A673 (cell line): ENCODE measurements at regions not wholly inside any gene's neighbourhood (a gene's known extent, or its start where the extent isn't known, plus 50 kb on each side); places are given as distances from the start of the nearest gene placed in this dataset.

Experiments
- BruUV-seq: library from RNA; stranded (reverse); fragments of 400-500 nt; replicated peaks from 2 replicates; lab custom pipeline; 2021; lab: Mats Ljungman, UMichigan
- CTCF ChIA-PET: fragments of 300-600 bp; sonication (Branson Sonifier 250); formaldehyde crosslinking; loops from one replicate; lab custom pipeline; 2022; ENCODE audit warnings: antibody characterized with exemption; lab: Charles Lee
- POLR2A ChIA-PET: fragments of 300-600 bp; sonication (Branson Sonifier 250); formaldehyde crosslinking; loops from one replicate; lab custom pipeline; 2022; ENCODE audit warnings: antibody characterized with exemption; ENCODE audit not compliant: low non-redundant PET; lab: Charles Lee
- DNase-seq: peaks from one replicate; pipeline ENCODE4 v3.0.0-alpha.2; 2015; ENCODE audit warnings: low spot score
- H3K27ac ChIP-seq: fragments of 200-600 bp; sonication (generic); 2 replicates; pipeline ENCODE4 v1.5.1; 2016; ENCODE audit warnings: mixed run types, low read depth, mild to moderate bottlenecking, mixed read lengths, antibody characterized with exemption, low read length; ENCODE audit not compliant: poor library complexity, severe bottlenecking
- H3K27me3 ChIP-seq: fragments of 200-600 bp; sonication (generic); replicated peaks from 2 replicates; pipeline ENCODE4 v1.6.1; 2017; ENCODE audit warnings: mixed run types, low read depth, mild to moderate bottlenecking, mixed read lengths, antibody characterized with exemption, low read length; ENCODE audit not compliant: insufficient read depth, poor library complexity
- H3K36me3 ChIP-seq: fragments of 200-600 bp; sonication (generic); 2 replicates; pipeline ENCODE4 v1.6.1; 2016; ENCODE audit warnings: mixed run types, mild to moderate bottlenecking, mixed read lengths, antibody characterized with exemption, low read length; ENCODE audit not compliant: insufficient read depth, poor library complexity, severe bottlenecking
- H3K4me1 ChIP-seq: fragments of 200-600 bp; sonication (generic); 2 replicates; pipeline ENCODE4 v1.6.1; 2017; ENCODE audit warnings: mixed run types, mild to moderate bottlenecking, mixed read lengths, antibody characterized with exemption, low read length; ENCODE audit not compliant: insufficient read depth, poor library complexity, severe bottlenecking
- H3K4me3 ChIP-seq: fragments of 200-600 bp; sonication (generic); 2 replicates; pipeline ENCODE4 v1.5.1; 2016; ENCODE audit warnings: low read depth, mixed run types, mild to moderate bottlenecking, mixed read lengths, low read length; ENCODE audit not compliant: poor library complexity, severe bottlenecking
- H3K9me3 ChIP-seq: fragments of 200-600 bp; sonication (generic); 2 replicates; pipeline ENCODE4 v1.6.1; 2016; ENCODE audit warnings: mixed run types, low read depth, mild to moderate bottlenecking, mixed read lengths, antibody characterized with exemption, low read length; ENCODE audit not compliant: poor library complexity, severe bottlenecking
- CTCF ChIP-seq: fragments of 300-800, 200-600 bp; sonication (generic); conservative IDR thresholded peaks from 2 replicates; pipeline ENCODE4 v1.5.1; 2017; ENCODE audit warnings: low read depth, mild to moderate bottlenecking, antibody characterized with exemption, low read length, moderate library complexity, mixed read lengths
- EZH2 ChIP-seq: fragments of 200-600 bp; sonication (generic); IDR thresholded peaks from 2 replicates; pipeline ENCODE4 v1.6.1; 2017; ENCODE audit warnings: borderline replicate concordance, low read depth, mild to moderate bottlenecking, mixed read lengths, antibody characterized with exemption, low read length; ENCODE audit not compliant: poor library complexity, severe bottlenecking
- intact Hi-C: fragments of 100-400 bp; cut with micrococcal nuclease; formaldehyde crosslinking; loops from one replicate; pipeline ENCODE4 v1.10.0; 2022; ENCODE audit not compliant: unreplicated experiment

- ChIA-PET CTCF (no interaction called here), POLR2A (no interaction called here)
- Histone ChIP-seq H3K27me3 (no peaks in the 10 kb centered on the region), H3K4me1 (no peaks in the 10 kb centered on the region), H3K4me3 (no peak overlapping the region), H3K27ac (no peak overlapping the region), H3K9me3 (peaks cover 10% of the 10 kb centered on the region), H3K36me3 (no peaks in the 10 kb centered on the region)
- intact Hi-C loops = no loop called here
- no peak for DNase-seq
- TF ChIP-seq CTCF (no peak), EZH2 (no peak)
- no TSS peak for BruUV-seq
Observed at GRCh38 chr21:20645344-20645743, 352.9 kb upstream of the NCAM2 start.

- no peaks in the 10 kb centered on the region for H3K36me3 ChIP-seq
- BruUV-seq = no TSS peak
- H3K4me1 ChIP-seq = no peaks in the 10 kb centered on the region
- DNase-seq = no peak
- H3K4me3 ChIP-seq = no peak overlapping the region
- ChIA-PET POLR2A (no interaction called here), CTCF (no interaction called here)
- no peak for TF ChIP-seq EZH2
- no peak for TF ChIP-seq CTCF
- intact Hi-C loops = no loop called here
- no peaks in the 10 kb centered on the region for H3K27me3 ChIP-seq
- H3K27ac ChIP-seq = no peak overlapping the region
- peaks cover 9% of the 10 kb centered on the region for H3K9me3 ChIP-seq
Observed at GRCh38 chr21:20646431-20647165, 351.6 kb upstream of the NCAM2 start.

- ChIA-PET POLR2A (no interaction called here), CTCF (no interaction called here)
- Histone ChIP-seq H3K4me1 (no peaks in the 10 kb centered on the region), H3K27ac (no peak overlapping the region), H3K4me3 (no peak overlapping the region), H3K9me3 (peaks cover 9% of the 10 kb centered on the region), H3K27me3 (no peaks in the 10 kb centered on the region), H3K36me3 (no peaks in the 10 kb centered on the region)
- intact Hi-C loops = no loop called here
- BruUV-seq = no TSS peak
- peak; percentile 12 for DNase-seq
- TF ChIP-seq CTCF = no peak
- no peak for TF ChIP-seq EZH2
Observed at GRCh38 chr21:20647607-20648006, 350.6 kb upstream of the NCAM2 start.
